ENCODE measurements at regions not wholly inside any gene's neighbourhood (a gene's known extent, or its start where the extent isn't known, plus 50 kb on each side); places are given as distances from the start of the nearest gene placed in this dataset.

GRCh38 chr3:110727056-110727455, 344.6 kb upstream of the NECTIN3 start:
- Histone ChIP-seq H3K27me3 (ENCODE audit: control insufficient read depth, insufficient read depth, low read length) (no peaks in the 10 kb centered on the region), H3K4me3 (ENCODE audit: low read depth, low read length) (no peak overlapping the region), H3K36me3 (ENCODE audit: control insufficient read depth, insufficient read depth, low read length) (no peaks in the 10 kb centered on the region)
- no peak for TF ChIP-seq CTCF (IDR thresholded peaks at IDR 0.05; ENCODE audit: insufficient read depth, low read length, poor library complexity, severe bottlenecking)
- DNase-seq (ENCODE audit: low read depth): no peak

DNA sequence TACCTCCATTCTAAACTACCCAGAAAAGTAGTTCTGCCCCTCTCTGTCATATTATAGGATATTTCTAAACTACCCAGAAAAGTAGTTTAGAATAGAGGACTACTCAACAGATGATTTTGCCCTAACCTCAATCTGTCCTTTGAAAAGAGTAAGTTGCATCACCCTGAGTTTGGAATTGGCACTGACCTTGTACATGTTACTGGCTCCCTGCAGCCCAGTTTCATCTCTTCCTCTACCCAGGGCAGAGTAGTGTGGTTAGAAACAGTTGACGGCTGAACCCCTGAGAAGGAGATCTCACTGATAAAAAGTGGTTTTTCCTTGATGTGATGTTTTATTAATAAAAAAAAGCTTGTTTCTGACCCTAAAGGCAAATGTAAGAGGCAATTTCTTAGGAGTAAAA, 340.5 kb upstream of the NECTIN3 start:
- DNase-seq (ENCODE audit: low read depth): no peak
- no peak for TF ChIP-seq CTCF (IDR thresholded peaks at IDR 0.05; ENCODE audit: insufficient read depth, low read length, poor library complexity, severe bottlenecking)
- no peak overlapping the region for H3K4me3 ChIP-seq (ENCODE audit: low read depth, low read length)
- no peaks in the 10 kb centered on the region for H3K36me3 ChIP-seq (ENCODE audit: control insufficient read depth, insufficient read depth, low read length)
- H3K27me3 ChIP-seq (ENCODE audit: control insufficient read depth, insufficient read depth, low read length): no peaks in the 10 kb centered on the region

GRCh38 chr3:110732420-110732819, 339.2 kb upstream of the NECTIN3 start:
- TF ChIP-seq CTCF (IDR thresholded peaks at IDR 0.05; ENCODE audit: insufficient read depth, low read length, poor library complexity, severe bottlenecking): no peak

DNA sequence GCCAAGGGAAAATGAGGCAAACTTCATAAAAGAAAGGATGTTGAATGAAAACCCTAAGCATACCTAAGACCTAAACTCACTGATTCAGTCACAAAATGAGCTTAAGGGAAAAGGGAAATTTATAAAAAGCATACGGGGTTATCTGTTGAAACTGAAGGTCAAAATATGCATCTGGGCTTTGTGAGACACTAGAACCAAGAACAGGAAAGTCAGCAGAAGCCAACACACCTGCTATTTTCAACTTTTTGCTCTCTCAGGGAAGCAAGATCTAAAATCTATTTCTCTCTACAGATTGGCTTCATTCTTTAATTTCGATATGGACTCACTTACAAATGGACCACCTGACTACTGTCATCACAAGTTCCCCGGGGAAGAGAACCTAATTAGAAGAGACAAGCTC, 338.6 kb upstream of the NECTIN3 start:
- Histone ChIP-seq H3K36me3 (ENCODE audit: control insufficient read depth, insufficient read depth, low read length) (no peaks in the 10 kb centered on the region), H3K27me3 (ENCODE audit: control insufficient read depth, insufficient read depth, low read length) (no peaks in the 10 kb centered on the region), H3K4me3 (ENCODE audit: low read depth, low read length) (no peak overlapping the region)
- DNase-seq (ENCODE audit: low read depth): no peak
- no peak for TF ChIP-seq CTCF (IDR thresholded peaks at IDR 0.05; ENCODE audit: insufficient read depth, low read length, poor library complexity, severe bottlenecking)

More at GRCh38 chr3:110732420-110732819, 339.2 kb upstream of the NECTIN3 start:
- Histone ChIP-seq H3K36me3 (ENCODE audit: control insufficient read depth, insufficient read depth, low read length) (no peaks in the 10 kb centered on the region), H3K4me3 (ENCODE audit: low read depth, low read length) (no peak overlapping the region), H3K27me3 (ENCODE audit: control insufficient read depth, insufficient read depth, low read length) (no peaks in the 10 kb centered on the region)
- no peak for DNase-seq (ENCODE audit: low read depth)

- TF ChIP-seq CTCF (IDR thresholded peaks at IDR 0.05; ENCODE audit: insufficient read depth, low read length, poor library complexity, severe bottlenecking): no peak
- Histone ChIP-seq H3K4me3 (ENCODE audit: low read depth, low read length) (no peak overlapping the region), H3K27me3 (ENCODE audit: control insufficient read depth, insufficient read depth, low read length) (no peaks in the 10 kb centered on the region), H3K36me3 (ENCODE audit: control insufficient read depth, insufficient read depth, low read length) (no peaks in the 10 kb centered on the region)
- no peak for DNase-seq (ENCODE audit: low read depth)
Measured at GRCh38 chr3:110734524-110734923, 337.1 kb upstream of the NECTIN3 start.

DNA sequence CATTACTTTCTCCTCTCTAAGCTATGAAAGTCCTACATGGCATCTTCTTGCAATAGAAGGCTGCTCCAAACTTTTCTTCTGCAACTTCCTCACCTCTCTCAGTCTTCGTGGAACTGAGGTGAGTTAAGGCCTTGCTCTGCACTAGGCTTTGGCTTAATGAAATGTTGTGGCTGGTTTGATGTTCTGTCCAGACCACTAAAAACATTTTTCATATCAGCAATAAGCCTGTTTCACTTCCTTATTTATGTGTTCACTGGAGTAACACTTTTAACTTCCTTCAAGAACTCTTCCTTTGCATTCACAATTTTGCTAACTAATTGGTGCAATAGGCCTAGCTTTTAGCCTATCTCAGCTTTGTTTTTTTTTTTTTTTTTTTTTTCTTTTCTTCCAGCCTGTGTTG, 335.3 kb upstream of the NECTIN3 start:
- no peaks in the 10 kb centered on the region for H3K36me3 ChIP-seq (ENCODE audit: control insufficient read depth, insufficient read depth, low read length)
- TF ChIP-seq CTCF (IDR thresholded peaks at IDR 0.05; ENCODE audit: insufficient read depth, low read length, poor library complexity, severe bottlenecking): no peak
- no peaks in the 10 kb centered on the region for H3K27me3 ChIP-seq (ENCODE audit: control insufficient read depth, insufficient read depth, low read length)
- H3K4me3 ChIP-seq (ENCODE audit: low read depth, low read length): no peak overlapping the region
- no peak for DNase-seq (ENCODE audit: low read depth)

All from kidney epithelial cell (primary cell).